DOHH2 (cell line): ENCODE measurements at regions not wholly inside any gene's neighbourhood (a gene's known extent, or its start where the extent isn't known, plus 50 kb on each side); places are given as distances from the start of the nearest gene placed in this dataset.

ENCODE experiments used
- H3F3A ChIP-seq: fragments of 200-600 bp; sonication (generic), shearing (Covaris generic); 2 replicates; pipeline ENCODE4 v1.6.0; 2016; ENCODE audit warnings: antibody characterized with exemption, mild to moderate bottlenecking; ENCODE audit not compliant: control insufficient read depth, insufficient read depth
- H3K27ac ChIP-seq: fragments of 200-600 bp; sonication (generic); 2 replicates; pipeline ENCODE4 v1.5.1; 2014; ENCODE audit warnings: low read depth, mild to moderate bottlenecking, low read length, moderate library complexity
- H3K27me3 ChIP-seq: fragments of 200-600 bp; sonication (generic); 2 replicates; pipeline ENCODE4 v1.6.1; 2014; ENCODE audit warnings: mild to moderate bottlenecking, low read length, mixed read lengths; ENCODE audit not compliant: control insufficient read depth
- H3K36me3 ChIP-seq: fragments of 200-600 bp; sonication (generic); 2 replicates; pipeline ENCODE4 v1.6.1; 2014; ENCODE audit warnings: mild to moderate bottlenecking, low read length, moderate library complexity, mixed read lengths; ENCODE audit not compliant: control insufficient read depth
- H3K4me1 ChIP-seq: fragments of 200-600 bp; sonication (generic); 2 replicates; pipeline ENCODE4 v1.6.1; 2014; ENCODE audit warnings: mild to moderate bottlenecking, low read length, mixed read lengths; ENCODE audit not compliant: control insufficient read depth
- H3K4me2 ChIP-seq: fragments of 200-600 bp; sonication (generic); 2 replicates; pipeline ENCODE4 v1.6.0; 2014; ENCODE audit warnings: mild to moderate bottlenecking, low read length, moderate library complexity
- H3K4me3 ChIP-seq: fragments of 200-600 bp; sonication (generic); 2 replicates; pipeline ENCODE4 v1.5.1; 2014; ENCODE audit warnings: mild to moderate bottlenecking, low read length, mixed read lengths
- H3K79me2 ChIP-seq: fragments of 200-600 bp; sonication (generic); 2 replicates; pipeline ENCODE4 v1.6.1; 2014; ENCODE audit warnings: mild to moderate bottlenecking, low read length, mixed read lengths; ENCODE audit not compliant: control insufficient read depth
- H3K9me2 ChIP-seq: fragments of 200-600 bp; sonication (generic); replicated peaks from 2 replicates; pipeline ENCODE4 v1.6.1; 2014; ENCODE audit warnings: mild to moderate bottlenecking, low read length, mixed read lengths; ENCODE audit not compliant: control insufficient read depth
- H3K9me3 ChIP-seq: fragments of 200-600 bp; sonication (generic); 2 replicates; pipeline ENCODE4 v1.6.1; 2014; ENCODE audit warnings: antibody characterized with exemption, low read length, mixed read lengths; ENCODE audit not compliant: control insufficient read depth, insufficient read depth
- H4K20me1 ChIP-seq: fragments of 200-600 bp; sonication (generic); 2 replicates; pipeline ENCODE4 v1.6.0; 2014; ENCODE audit warnings: low read depth, mild to moderate bottlenecking, antibody characterized with exemption, low read length, moderate library complexity; ENCODE audit not compliant: control insufficient read depth, insufficient read depth
- EZH2phosphoT487 ChIP-seq: fragments of 200-600 bp; sonication (generic); IDR thresholded peaks from 2 replicates; pipeline ENCODE4 v1.6.1; 2017; ENCODE audit warnings: borderline replicate concordance, mild to moderate bottlenecking, antibody characterized with exemption, low read length, moderate library complexity, mixed read lengths
- TF ChIP-seq, protein P1 (sequence below): fragments of 200-600 bp; sonication (generic); IDR thresholded peaks from one replicate; pipeline ENCODE4 v1.5.1; 2014; ENCODE audit warnings: antibody characterized with exemption, mild to moderate bottlenecking, low read depth, low read length; ENCODE audit not compliant: poor library complexity, severe bottlenecking

DNA sequence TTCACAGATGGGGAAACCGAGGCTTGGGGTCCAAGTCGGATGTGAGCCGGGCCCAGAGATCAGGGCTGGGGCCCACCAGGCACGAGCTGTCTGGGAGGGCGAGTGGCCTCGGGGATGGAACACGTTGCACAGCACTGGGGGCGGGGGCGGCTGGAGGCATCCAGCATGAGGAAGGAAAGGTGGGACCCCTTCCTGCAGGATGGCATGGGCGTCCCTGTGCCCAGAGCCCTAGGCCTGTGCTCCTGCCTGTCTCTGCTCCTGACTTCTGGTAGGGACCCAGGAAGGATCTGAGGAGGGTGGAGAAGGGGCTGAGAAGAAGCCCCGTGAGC is 183.4 kb downstream of the KIF26A start:
- Histone ChIP-seq H3K4me1 (no peaks in the 10 kb centered on the region), H3K27ac (no peak overlapping the region), H3K9me2 (no peaks in the 10 kb centered on the region), H3K9me3 (no peaks in the 10 kb centered on the region; the same call in 1 of the 2 replicates), H3K36me3 (no peaks in the 10 kb centered on the region), H3K4me2 (no peak overlapping the region), H3K4me3 (no peak overlapping the region), H3K79me2 (no peaks in the 10 kb centered on the region), H3K27me3 (no peaks in the 10 kb centered on the region), H4K20me1 (no peaks in the 10 kb centered on the region), H3F3A (no peaks in the 10 kb centered on the region)
- no peak for TF ChIP-seq EZH2phosphoT487
- TF ChIP-seq, protein P1, sequence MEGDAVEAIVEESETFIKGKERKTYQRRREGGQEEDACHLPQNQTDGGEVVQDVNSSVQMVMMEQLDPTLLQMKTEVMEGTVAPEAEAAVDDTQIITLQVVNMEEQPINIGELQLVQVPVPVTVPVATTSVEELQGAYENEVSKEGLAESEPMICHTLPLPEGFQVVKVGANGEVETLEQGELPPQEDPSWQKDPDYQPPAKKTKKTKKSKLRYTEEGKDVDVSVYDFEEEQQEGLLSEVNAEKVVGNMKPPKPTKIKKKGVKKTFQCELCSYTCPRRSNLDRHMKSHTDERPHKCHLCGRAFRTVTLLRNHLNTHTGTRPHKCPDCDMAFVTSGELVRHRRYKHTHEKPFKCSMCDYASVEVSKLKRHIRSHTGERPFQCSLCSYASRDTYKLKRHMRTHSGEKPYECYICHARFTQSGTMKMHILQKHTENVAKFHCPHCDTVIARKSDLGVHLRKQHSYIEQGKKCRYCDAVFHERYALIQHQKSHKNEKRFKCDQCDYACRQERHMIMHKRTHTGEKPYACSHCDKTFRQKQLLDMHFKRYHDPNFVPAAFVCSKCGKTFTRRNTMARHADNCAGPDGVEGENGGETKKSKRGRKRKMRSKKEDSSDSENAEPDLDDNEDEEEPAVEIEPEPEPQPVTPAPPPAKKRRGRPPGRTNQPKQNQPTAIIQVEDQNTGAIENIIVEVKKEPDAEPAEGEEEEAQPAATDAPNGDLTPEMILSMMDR: no peak

DNA sequence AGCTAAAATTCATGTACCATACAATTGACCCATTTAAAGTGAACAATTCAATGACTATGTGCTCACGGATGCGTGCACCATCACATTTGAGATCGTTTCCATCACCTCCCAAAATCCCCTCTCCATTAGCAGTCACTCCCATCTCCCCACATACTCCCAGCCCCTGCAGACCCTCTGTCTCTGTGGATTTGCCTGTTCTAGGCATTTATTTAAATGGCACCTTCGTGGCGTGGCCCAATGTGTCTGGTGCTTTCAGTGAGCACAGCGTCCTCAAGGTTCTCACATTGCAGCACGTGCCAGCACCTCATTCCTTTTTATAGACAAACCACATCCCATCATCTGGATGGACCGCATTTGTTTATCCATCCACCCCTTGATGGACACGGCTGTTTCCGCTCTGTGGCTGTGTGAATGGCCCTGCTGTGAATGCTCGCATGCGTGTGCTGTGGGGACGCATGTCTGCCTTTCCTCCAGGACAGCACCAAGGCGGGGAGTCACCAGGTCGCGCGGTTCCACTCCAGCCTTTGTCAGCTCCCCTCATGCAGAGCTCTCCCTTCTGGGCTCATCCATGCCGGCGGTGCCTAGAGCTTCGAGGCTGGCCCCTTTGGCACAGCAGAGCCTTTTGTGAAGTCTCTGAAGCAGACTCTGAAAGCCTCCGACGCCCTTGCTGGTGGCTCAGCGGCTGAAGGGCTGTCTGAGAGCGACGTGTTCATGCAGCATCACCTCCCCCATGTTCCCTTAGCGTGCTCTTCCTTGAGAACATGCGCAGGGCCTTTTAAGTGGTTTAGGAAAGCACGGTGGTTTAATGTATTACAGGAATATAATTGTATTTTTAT is 184.4 kb downstream of the KIF26A start:
- no peak overlapping the region for H3K4me2 ChIP-seq

GRCh38 chr14:104323551-104324175 is 185.3 kb downstream of the KIF26A start:
- Histone ChIP-seq H3K9me3 (no peaks in the 10 kb centered on the region; the same call in 1 of the 2 replicates), H3K4me1 (no peaks in the 10 kb centered on the region), H3F3A (no peaks in the 10 kb centered on the region), H3K4me3 (no peak overlapping the region), H3K36me3 (no peaks in the 10 kb centered on the region), H3K27ac (no peak overlapping the region), H3K79me2 (no peaks in the 10 kb centered on the region), H3K9me2 (no peaks in the 10 kb centered on the region), H3K27me3 (no peaks in the 10 kb centered on the region), H3K4me2 (no peak overlapping the region), H4K20me1 (no peaks in the 10 kb centered on the region)
- TF ChIP-seq, protein P1: no peak
- no peak for TF ChIP-seq EZH2phosphoT487

More for the DNA sequence above, 184.4 kb downstream of the KIF26A start:
- H3K79me2 ChIP-seq: no peaks in the 10 kb centered on the region
- H3K9me2 ChIP-seq: no peaks in the 10 kb centered on the region
- H3K4me1 ChIP-seq: no peaks in the 10 kb centered on the region
- no peak overlapping the region for H3K27ac ChIP-seq
- H3K27me3 ChIP-seq: no peaks in the 10 kb centered on the region
- no peaks in the 10 kb centered on the region for H3K36me3 ChIP-seq
- TF ChIP-seq EZH2phosphoT487: no peak
- TF ChIP-seq, protein P1: no peak
- no peaks in the 10 kb centered on the region for H3F3A ChIP-seq
- no peak overlapping the region for H3K4me3 ChIP-seq
- H4K20me1 ChIP-seq: no peaks in the 10 kb centered on the region
- no peaks in the 10 kb centered on the region; the same call in 1 of the 2 replicates for H3K9me3 ChIP-seq
